ENCODE measurements at regions not wholly inside any gene's neighbourhood (a gene's known extent, or its start where the extent isn't known, plus 50 kb on each side); places are given as distances from the start of the nearest gene placed in this dataset.

- Histone ChIP-seq H3K4me1 (ENCODE audit: insufficient read depth) (peaks cover 11% of the 10 kb centered on the region; the same call in 1 of the 2 replicates), H3K79me2 (replicated peaks; ENCODE audit: insufficient read depth) (no peaks in the 10 kb centered on the region), H3K4me2 (no peak overlapping the region), H4K20me1 (replicated peaks; ENCODE audit: insufficient read depth) (no peaks in the 10 kb centered on the region), H2AFZ (no peak overlapping the region; the same call in 1 of the 2 replicates), H3K4me3 (no peak overlapping the region), H3F3A (replicated peaks; ENCODE audit: low read depth) (no peaks in the 10 kb centered on the region), H3K36me3 (ENCODE audit: insufficient read depth) (no peaks in the 10 kb centered on the region), H3K9me2 (ENCODE audit: insufficient read depth) (no peaks in the 10 kb centered on the region), H3K27me3 (ENCODE audit: insufficient read depth) (no peaks in the 10 kb centered on the region), H3K27ac (ENCODE audit: low read depth) (no peak overlapping the region)
- Mint-ChIP-seq H3K4me1 (peaks cover 19% of the 10 kb centered on the region), H3K27ac (no peak overlapping the region), H3K27me3 (ENCODE audit: insufficient read depth, low read depth, poor library complexity) (no peaks in the 10 kb centered on the region), H3K36me3 (ENCODE audit: low read depth) (no peaks in the 10 kb centered on the region), H3K4me3 (no peak overlapping the region), H3K9me3 (no peaks in the 10 kb centered on the region)
- DNase-seq (ENCODE audit: low spot score) (no peak), ATAC-seq (no peak)
- TF ChIP-seq, protein P1, sequence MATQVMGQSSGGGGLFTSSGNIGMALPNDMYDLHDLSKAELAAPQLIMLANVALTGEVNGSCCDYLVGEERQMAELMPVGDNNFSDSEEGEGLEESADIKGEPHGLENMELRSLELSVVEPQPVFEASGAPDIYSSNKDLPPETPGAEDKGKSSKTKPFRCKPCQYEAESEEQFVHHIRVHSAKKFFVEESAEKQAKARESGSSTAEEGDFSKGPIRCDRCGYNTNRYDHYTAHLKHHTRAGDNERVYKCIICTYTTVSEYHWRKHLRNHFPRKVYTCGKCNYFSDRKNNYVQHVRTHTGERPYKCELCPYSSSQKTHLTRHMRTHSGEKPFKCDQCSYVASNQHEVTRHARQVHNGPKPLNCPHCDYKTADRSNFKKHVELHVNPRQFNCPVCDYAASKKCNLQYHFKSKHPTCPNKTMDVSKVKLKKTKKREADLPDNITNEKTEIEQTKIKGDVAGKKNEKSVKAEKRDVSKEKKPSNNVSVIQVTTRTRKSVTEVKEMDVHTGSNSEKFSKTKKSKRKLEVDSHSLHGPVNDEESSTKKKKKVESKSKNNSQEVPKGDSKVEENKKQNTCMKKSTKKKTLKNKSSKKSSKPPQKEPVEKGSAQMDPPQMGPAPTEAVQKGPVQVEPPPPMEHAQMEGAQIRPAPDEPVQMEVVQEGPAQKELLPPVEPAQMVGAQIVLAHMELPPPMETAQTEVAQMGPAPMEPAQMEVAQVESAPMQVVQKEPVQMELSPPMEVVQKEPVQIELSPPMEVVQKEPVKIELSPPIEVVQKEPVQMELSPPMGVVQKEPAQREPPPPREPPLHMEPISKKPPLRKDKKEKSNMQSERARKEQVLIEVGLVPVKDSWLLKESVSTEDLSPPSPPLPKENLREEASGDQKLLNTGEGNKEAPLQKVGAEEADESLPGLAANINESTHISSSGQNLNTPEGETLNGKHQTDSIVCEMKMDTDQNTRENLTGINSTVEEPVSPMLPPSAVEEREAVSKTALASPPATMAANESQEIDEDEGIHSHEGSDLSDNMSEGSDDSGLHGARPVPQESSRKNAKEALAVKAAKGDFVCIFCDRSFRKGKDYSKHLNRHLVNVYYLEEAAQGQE (IDR thresholded peaks at IDR 0.05; ENCODE audit: unreplicated experiment) = no peak
- TF ChIP-seq, protein P2, sequence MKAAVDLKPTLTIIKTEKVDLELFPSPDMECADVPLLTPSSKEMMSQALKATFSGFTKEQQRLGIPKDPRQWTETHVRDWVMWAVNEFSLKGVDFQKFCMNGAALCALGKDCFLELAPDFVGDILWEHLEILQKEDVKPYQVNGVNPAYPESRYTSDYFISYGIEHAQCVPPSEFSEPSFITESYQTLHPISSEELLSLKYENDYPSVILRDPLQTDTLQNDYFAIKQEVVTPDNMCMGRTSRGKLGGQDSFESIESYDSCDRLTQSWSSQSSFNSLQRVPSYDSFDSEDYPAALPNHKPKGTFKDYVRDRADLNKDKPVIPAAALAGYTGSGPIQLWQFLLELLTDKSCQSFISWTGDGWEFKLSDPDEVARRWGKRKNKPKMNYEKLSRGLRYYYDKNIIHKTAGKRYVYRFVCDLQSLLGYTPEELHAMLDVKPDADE (IDR thresholded peaks at IDR 0.05) = no peak
- TF ChIP-seq JUNB (IDR thresholded peaks at IDR 0.05; ENCODE audit: unreplicated experiment) = no peak
- no peak for TF ChIP-seq ZNF331 (CRISPR knock-in tag; IDR thresholded peaks at IDR 0.05; ENCODE audit: low read depth)
- TF ChIP-seq EZH2 (IDR thresholded peaks at IDR 0.05; ENCODE audit: low read depth, unreplicated experiment) = no peak
- TF ChIP-seq ZNF114 (CRISPR knock-in tag; IDR thresholded peaks at IDR 0.05) = no peak
- no peak for TF ChIP-seq POLR2AphosphoS5 (IDR thresholded peaks at IDR 0.05; ENCODE audit: low read depth)
- TF ChIP-seq, protein P3, sequence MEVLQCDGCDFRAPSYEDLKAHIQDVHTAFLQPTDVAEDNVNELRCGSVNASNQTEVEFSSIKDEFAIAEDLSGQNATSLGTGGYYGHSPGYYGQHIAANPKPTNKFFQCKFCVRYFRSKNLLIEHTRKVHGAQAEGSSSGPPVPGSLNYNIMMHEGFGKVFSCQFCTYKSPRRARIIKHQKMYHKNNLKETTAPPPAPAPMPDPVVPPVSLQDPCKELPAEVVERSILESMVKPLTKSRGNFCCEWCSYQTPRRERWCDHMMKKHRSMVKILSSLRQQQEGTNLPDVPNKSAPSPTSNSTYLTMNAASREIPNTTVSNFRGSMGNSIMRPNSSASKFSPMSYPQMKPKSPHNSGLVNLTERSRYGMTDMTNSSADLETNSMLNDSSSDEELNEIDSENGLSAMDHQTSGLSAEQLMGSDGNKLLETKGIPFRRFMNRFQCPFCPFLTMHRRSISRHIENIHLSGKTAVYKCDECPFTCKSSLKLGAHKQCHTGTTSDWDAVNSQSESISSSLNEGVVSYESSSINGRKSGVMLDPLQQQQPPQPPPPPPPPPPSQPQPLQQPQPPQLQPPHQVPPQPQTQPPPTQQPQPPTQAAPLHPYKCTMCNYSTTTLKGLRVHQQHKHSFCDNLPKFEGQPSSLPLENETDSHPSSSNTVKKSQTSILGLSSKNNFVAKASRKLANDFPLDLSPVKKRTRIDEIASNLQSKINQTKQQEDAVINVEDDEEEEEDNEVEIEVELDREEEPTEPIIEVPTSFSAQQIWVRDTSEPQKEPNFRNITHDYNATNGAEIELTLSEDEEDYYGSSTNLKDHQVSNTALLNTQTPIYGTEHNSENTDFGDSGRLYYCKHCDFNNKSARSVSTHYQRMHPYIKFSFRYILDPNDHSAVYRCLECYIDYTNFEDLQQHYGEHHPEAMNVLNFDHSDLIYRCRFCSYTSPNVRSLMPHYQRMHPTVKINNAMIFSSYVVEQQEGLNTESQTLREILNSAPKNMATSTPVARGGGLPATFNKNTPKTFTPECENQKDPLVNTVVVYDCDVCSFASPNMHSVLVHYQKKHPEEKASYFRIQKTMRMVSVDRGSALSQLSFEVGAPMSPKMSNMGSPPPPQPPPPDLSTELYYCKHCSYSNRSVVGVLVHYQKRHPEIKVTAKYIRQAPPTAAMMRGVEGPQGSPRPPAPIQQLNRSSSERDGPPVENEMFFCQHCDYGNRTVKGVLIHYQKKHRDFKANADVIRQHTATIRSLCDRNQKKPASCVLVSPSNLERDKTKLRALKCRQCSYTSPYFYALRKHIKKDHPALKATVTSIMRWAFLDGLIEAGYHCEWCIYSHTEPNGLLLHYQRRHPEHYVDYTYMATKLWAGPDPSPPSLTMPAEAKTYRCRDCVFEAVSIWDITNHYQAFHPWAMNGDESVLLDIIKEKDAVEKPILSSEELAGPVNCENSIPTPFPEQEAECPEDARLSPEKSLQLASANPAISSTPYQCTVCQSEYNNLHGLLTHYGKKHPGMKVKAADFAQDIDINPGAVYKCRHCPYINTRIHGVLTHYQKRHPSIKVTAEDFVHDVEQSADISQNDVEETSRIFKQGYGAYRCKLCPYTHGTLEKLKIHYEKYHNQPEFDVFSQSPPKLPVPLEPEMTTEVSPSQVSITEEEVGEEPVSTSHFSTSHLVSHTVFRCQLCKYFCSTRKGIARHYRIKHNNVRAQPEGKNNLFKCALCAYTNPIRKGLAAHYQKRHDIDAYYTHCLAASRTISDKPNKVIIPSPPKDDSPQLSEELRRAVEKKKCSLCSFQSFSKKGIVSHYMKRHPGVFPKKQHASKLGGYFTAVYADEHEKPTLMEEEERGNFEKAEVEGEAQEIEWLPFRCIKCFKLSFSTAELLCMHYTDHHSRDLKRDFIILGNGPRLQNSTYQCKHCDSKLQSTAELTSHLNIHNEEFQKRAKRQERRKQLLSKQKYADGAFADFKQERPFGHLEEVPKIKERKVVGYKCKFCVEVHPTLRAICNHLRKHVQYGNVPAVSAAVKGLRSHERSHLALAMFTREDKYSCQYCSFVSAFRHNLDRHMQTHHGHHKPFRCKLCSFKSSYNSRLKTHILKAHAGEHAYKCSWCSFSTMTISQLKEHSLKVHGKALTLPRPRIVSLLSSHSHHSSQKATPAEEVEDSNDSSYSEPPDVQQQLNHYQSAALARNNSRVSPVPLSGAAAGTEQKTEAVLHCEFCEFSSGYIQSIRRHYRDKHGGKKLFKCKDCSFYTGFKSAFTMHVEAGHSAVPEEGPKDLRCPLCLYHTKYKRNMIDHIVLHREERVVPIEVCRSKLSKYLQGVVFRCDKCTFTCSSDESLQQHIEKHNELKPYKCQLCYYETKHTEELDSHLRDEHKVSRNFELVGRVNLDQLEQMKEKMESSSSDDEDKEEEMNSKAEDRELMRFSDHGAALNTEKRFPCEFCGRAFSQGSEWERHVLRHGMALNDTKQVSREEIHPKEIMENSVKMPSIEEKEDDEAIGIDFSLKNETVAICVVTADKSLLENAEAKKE (CRISPR knock-in tag; IDR thresholded peaks at IDR 0.05) = no peak
- no peak for TF ChIP-seq CREB1 (CRISPR knock-in tag; IDR thresholded peaks at IDR 0.05; ENCODE audit: low read depth)
- TF ChIP-seq CTCF (conservative IDR thresholded peaks at IDR 0.05; ENCODE audit: low read depth in 2 of 2) = no peak
These were observed 71.4 kb upstream of the PRSS58 start for GRCh38 chr7:142329062-142329790.

Measured in GM23338 (cell line).